ENCODE measurements at regions not wholly inside any gene's neighbourhood (a gene's known extent, or its start where the extent isn't known, plus 50 kb on each side); places are given as distances from the start of the nearest gene placed in this dataset.

GRCh38 chr2:55761526-55761925, 67.9 kb upstream of the PNPT1 start:
- no peak for TF ChIP-seq MAFK (IDR thresholded peaks at IDR 0.05; ENCODE audit: low read depth, low read length)
- no peak for TF ChIP-seq CTCF (conservative IDR thresholded peaks at IDR 0.05; ENCODE audit: low read depth, low read length)
- no peak for TF ChIP-seq CEBPB (IDR thresholded peaks at IDR 0.05; ENCODE audit: low read depth, low read length)
- no peak for TF ChIP-seq POLR2A (IDR thresholded peaks at IDR 0.05; ENCODE audit: low read depth, low read length)
- no peak for TF ChIP-seq CHD1 (IDR thresholded peaks at IDR 0.05; ENCODE audit: low read depth, low read length)
- no peak for TF ChIP-seq SMC3 (IDR thresholded peaks at IDR 0.05; ENCODE audit: low read depth, low read length)
- TF ChIP-seq USF2 (IDR thresholded peaks at IDR 0.05; ENCODE audit: low read depth, low read length) = no peak
- TF ChIP-seq NFE2L2 (IDR thresholded peaks at IDR 0.05; ENCODE audit: low read depth, low read length) = no peak
- no peak for TF ChIP-seq RFX5 (IDR thresholded peaks at IDR 0.05; ENCODE audit: low read depth, low read length)
- no peak for TF ChIP-seq ELK1 (IDR thresholded peaks at IDR 0.05; ENCODE audit: borderline replicate concordance, low read depth, low read length)
- no peak for TF ChIP-seq MAZ (IDR thresholded peaks at IDR 0.05; ENCODE audit: borderline replicate concordance, low read depth, low read length)
- no peak for TF ChIP-seq MXI1 (IDR thresholded peaks at IDR 0.05; ENCODE audit: borderline replicate concordance, low read depth, low read length)
- TF ChIP-seq RCOR1 (IDR thresholded peaks at IDR 0.05; ENCODE audit: insufficient replicate concordance, low read length) = no peak

All from IMR-90 (cell line).